Adrenal gland (tissue), 5 donors: ENCODE measurements at regions not wholly inside any gene's neighbourhood (a gene's known extent, or its start where the extent isn't known, plus 50 kb on each side); places are given as distances from the start of the nearest gene placed in this dataset.

Experiments
- CTCF ChIP-seq, 6 experiments: fragments of 450-650 bp in 4 of 6; fragments of 200-600 bp in 2 of 6; sonication (generic) in 1 of 6; IDR thresholded peaks; 1 replicate in 5 of 6; 2 replicates in 1 of 6; pipeline versions ENCODE4 v1.5.1 to v1.8.0; 2016 to 2021; ENCODE audit warnings: antibody characterized with exemption in 6 of 6, mild to moderate bottlenecking in 2 of 6, moderate library complexity in 1 of 6
- POLR2A ChIP-seq, 2 donors: fragments of 450-650 bp; IDR thresholded peaks; one replicate each; pipeline ENCODE4 v1.6.1; 2017; ENCODE audit warnings: antibody characterized with exemption in 2 of 2, mild to moderate bottlenecking in 2 of 2, moderate library complexity in 1 of 2
- donor health status: DM: no; HTN: no; CAD: no.

- TF ChIP-seq CTCF (IDR thresholded peaks at IDR 0.05) (no peak), POLR2A (IDR thresholded peaks at IDR 0.05) (no peak)
Observed at GRCh38 chr14:71645656-71646055, 286.6 kb upstream of the RGS6 start.
